NCI-H526 treated with DMSO at 0.1 percent for 48 hours (cell line): ENCODE measurements at regions not wholly inside any gene's neighbourhood (a gene's known extent, or its start where the extent isn't known, plus 50 kb on each side); places are given as distances from the start of the nearest gene placed in this dataset.
"Not testable (repeated sequence)": the region's sequence is repeated elsewhere in the genome, so short reads cannot be mapped to it uniquely, and the experiment has no call there.

Experiments used
- DNase-seq: peaks from one replicate; lab custom pipeline; 2025; lab: John Stamatoyannopoulos, UW

DNA sequence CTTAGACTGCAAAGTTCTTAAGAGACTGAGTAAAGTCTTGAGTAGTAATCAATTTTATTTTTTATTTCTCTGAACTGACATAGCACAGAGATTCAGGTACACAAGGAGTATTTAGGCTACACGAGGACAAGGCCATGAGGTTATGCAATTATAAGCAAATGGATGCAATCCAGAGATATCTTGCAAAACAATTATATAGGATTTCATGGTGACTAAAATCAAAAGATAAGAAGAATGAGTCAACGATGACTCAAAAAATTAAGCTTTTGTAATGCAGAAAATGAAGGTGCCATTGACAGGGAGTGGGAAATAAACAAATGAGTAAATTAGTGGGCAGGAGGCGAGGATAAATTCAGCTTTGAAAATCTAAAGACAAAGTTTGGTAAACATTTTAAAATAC lies 66.7 kb upstream of the MYO3A start:
- DNase-seq, result no peak

GRCh38 chr10:25869067-25869591 lies 64.9 kb upstream of the MYO3A start:
- DNase-seq, result no peak

GRCh38 chr10:25869609-25870008 lies 64.4 kb upstream of the MYO3A start:
- DNase-seq, result no peak

GRCh38 chr10:25874402-25874801 lies 59.6 kb upstream of the MYO3A start:
- not testable (repeated sequence) for DNase-seq

GRCh38 chr10:25875556-25876165 lies 58.4 kb upstream of the MYO3A start:
- DNase-seq, result peak; percentile 40

DNA sequence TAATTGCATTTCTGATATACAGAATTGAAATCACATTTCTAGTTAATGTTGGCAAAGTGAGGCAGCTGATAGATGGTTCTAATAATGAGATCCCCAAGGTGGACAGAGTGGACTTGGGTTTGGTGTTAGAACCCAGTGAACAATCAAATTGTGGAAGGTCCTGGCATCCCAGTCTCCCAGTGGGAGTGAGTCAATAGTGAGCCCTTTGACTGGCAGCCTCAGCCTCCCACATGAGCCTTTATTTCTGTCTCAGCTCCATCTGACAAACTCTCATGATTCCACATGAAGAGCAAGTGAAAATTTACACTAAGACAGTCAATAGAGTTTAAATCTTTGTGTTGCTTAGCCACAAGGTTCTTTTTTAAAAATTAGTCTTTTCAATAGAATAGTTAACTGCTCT lies 56.7 kb upstream of the MYO3A start:
- no peak for DNase-seq
